ENCODE measurements at regions not wholly inside any gene's neighbourhood (a gene's known extent, or its start where the extent isn't known, plus 50 kb on each side); places are given as distances from the start of the nearest gene placed in this dataset.

- H3K27ac ChIP-seq, result peak overlapping the region in 1 of 2 donors; percentile 38
- H3K36me3 ChIP-seq, result no peaks in the 10 kb centered on the region
- H3K4me1 ChIP-seq, result no peaks in the 10 kb centered on the region
- no peak for DNase-seq (ENCODE audit: low spot score in 2 of 2)
- no peaks in the 10 kb centered on the region for H3K27me3 ChIP-seq
- TF ChIP-seq POLR2A (IDR thresholded peaks at IDR 0.05), result no peak
- TF ChIP-seq POLR2AphosphoS5 (IDR thresholded peaks at IDR 0.05), result no peak
- no peak for TF ChIP-seq CTCF (IDR thresholded peaks at IDR 0.05)
- no peak overlapping the region for H3K4me3 ChIP-seq
- H3K9me3 ChIP-seq, result no peaks in the 10 kb centered on the region
- intact Hi-C loops (cut with DNase I; ENCODE audit: low total_unique reads), result loop anchor here (10.0 kb wide), 1 partner anchor 1631 kb away; no protein-coding TSS in a partner anchor
These were observed 223.2 kb upstream of the FAR2 start for GRCh38 chr12:28925719-28926376.

- Histone ChIP-seq H3K27ac (no peak overlapping the region), H3K4me1 (no peaks in the 10 kb centered on the region), H3K36me3 (no peaks in the 10 kb centered on the region), H3K9me3 (no peaks in the 10 kb centered on the region), H3K4me3 (no peak overlapping the region), H3K27me3 (no peaks in the 10 kb centered on the region)
- intact Hi-C loops (cut with DNase I; ENCODE audit: low total_unique reads), result no loop called here
- no peak for DNase-seq (ENCODE audit: low spot score in 2 of 2)
- no peak for TF ChIP-seq CTCF (IDR thresholded peaks at IDR 0.05)
- no peak for TF ChIP-seq POLR2A (IDR thresholded peaks at IDR 0.05)
- no peak for TF ChIP-seq POLR2AphosphoS5 (IDR thresholded peaks at IDR 0.05)
These were observed 218.4 kb upstream of the FAR2 start for GRCh38 chr12:28930704-28931103.

- Histone ChIP-seq H3K36me3 (no peaks in the 10 kb centered on the region), H3K27me3 (no peaks in the 10 kb centered on the region), H3K9me3 (no peaks in the 10 kb centered on the region), H3K4me1 (no peaks in the 10 kb centered on the region), H3K4me3 (no peak overlapping the region), H3K27ac (no peak overlapping the region)
- intact Hi-C loops (cut with DNase I; ENCODE audit: low total_unique reads), result no loop called here
- no peak for DNase-seq (ENCODE audit: low spot score in 2 of 2)
- TF ChIP-seq CTCF (IDR thresholded peaks at IDR 0.05) (no peak), POLR2AphosphoS5 (IDR thresholded peaks at IDR 0.05) (no peak), POLR2A (IDR thresholded peaks at IDR 0.05) (no peak)
These were observed 215.9 kb upstream of the FAR2 start for GRCh38 chr12:28933176-28933575.

GRCh38 chr12:28933864-28934527 is 215.1 kb upstream of the FAR2 start:
- Histone ChIP-seq H3K27me3 (no peaks in the 10 kb centered on the region), H3K27ac (no peak overlapping the region), H3K9me3 (no peaks in the 10 kb centered on the region), H3K4me1 (no peaks in the 10 kb centered on the region), H3K4me3 (no peak overlapping the region), H3K36me3 (no peaks in the 10 kb centered on the region)
- no peak for DNase-seq (ENCODE audit: low spot score in 2 of 2)
- TF ChIP-seq POLR2AphosphoS5 (IDR thresholded peaks at IDR 0.05) (no peak), POLR2A (IDR thresholded peaks at IDR 0.05) (no peak), CTCF (IDR thresholded peaks at IDR 0.05) (no peak)
- intact Hi-C loops (cut with DNase I; ENCODE audit: low total_unique reads), result no loop called here

GRCh38 chr12:28936221-28936620 is 212.9 kb upstream of the FAR2 start:
- no peaks in the 10 kb centered on the region for H3K4me1 ChIP-seq
- intact Hi-C loops (cut with DNase I; ENCODE audit: low total_unique reads), result no loop called here
- TF ChIP-seq CTCF (IDR thresholded peaks at IDR 0.05) (no peak), POLR2AphosphoS5 (IDR thresholded peaks at IDR 0.05) (no peak), POLR2A (IDR thresholded peaks at IDR 0.05) (no peak)

More at GRCh38 chr12:28936221-28936620, 212.9 kb upstream of the FAR2 start:
- Histone ChIP-seq H3K27ac (peak overlapping the region in 1 of 2 donors; percentile 40), H3K27me3 (no peaks in the 10 kb centered on the region), H3K9me3 (no peaks in the 10 kb centered on the region), H3K4me3 (no peak overlapping the region), H3K36me3 (no peaks in the 10 kb centered on the region)
- DNase-seq (ENCODE audit: low spot score in 2 of 2), result no peak
